ENCODE measurements at regions not wholly inside any gene's neighbourhood (a gene's known extent, or its start where the extent isn't known, plus 50 kb on each side); places are given as distances from the start of the nearest gene placed in this dataset.
"Not testable (repeated sequence)": the region's sequence is repeated elsewhere in the genome, so short reads cannot be mapped to it uniquely, and the experiment has no call there.

- H3K27ac ChIP-seq (ENCODE audit: low read depth); DNase-seq (ENCODE audit: extremely low spot score); H3K4me3 ChIP-seq (ENCODE audit: low read depth, low read length); H3K4me1 ChIP-seq (ENCODE audit: insufficient read depth); H3K36me3 ChIP-seq (ENCODE audit: insufficient read depth): not testable (repeated sequence)
- 85% methylated on average over 12 of the region's 12 CpGs for WGBS
These were observed 94.2 kb upstream of the RANBP3L start for GRCh38 chr5:36395947-36396346.

GRCh38 chr5:36396640-36397039, 94.9 kb upstream of the RANBP3L start:
- H3K4me1 ChIP-seq (ENCODE audit: insufficient read depth), result peaks cover 3% of the 10 kb centered on the region
- WGBS, result 18% methylated on average over 3 of the region's 3 CpGs

GRCh38 chr5:36397901-36398536, 96.3 kb upstream of the RANBP3L start:
- no peak overlapping the region for H3K4me3 ChIP-seq (ENCODE audit: low read depth, low read length)
- no peak for DNase-seq (ENCODE audit: extremely low spot score)
- peak overlapping the region; percentile 64 for H3K27ac ChIP-seq (ENCODE audit: low read depth)
- no peaks in the 10 kb centered on the region for H3K4me1 ChIP-seq (ENCODE audit: insufficient read depth)
- no peaks in the 10 kb centered on the region for H3K36me3 ChIP-seq (ENCODE audit: insufficient read depth)
- WGBS, result 26% methylated on average over 3 of the region's 3 CpGs

More at GRCh38 chr5:36396640-36397039, 94.9 kb upstream of the RANBP3L start:
- H3K4me3 ChIP-seq (ENCODE audit: low read depth, low read length), result no peak overlapping the region
- no peaks in the 10 kb centered on the region for H3K36me3 ChIP-seq (ENCODE audit: insufficient read depth)
- H3K27ac ChIP-seq (ENCODE audit: low read depth), result no peak overlapping the region
- no peak for DNase-seq (ENCODE audit: extremely low spot score)

- WGBS, result 83% methylated on average over 3 of the region's 3 CpGs
- no peak for DNase-seq (ENCODE audit: extremely low spot score)
- H3K4me3 ChIP-seq (ENCODE audit: low read depth, low read length), result no peak overlapping the region
These were observed 100.8 kb upstream of the RANBP3L start for GRCh38 chr5:36402512-36402906.

GRCh38 chr5:36403632-36404311, 102.1 kb upstream of the RANBP3L start:
- WGBS, result 72% methylated on average over 5 of the region's 5 CpGs
- Histone ChIP-seq H3K4me1 (ENCODE audit: insufficient read depth) (no peaks in the 10 kb centered on the region), H3K27ac (ENCODE audit: low read depth) (no peak overlapping the region), H3K36me3 (ENCODE audit: insufficient read depth) (no peaks in the 10 kb centered on the region), H3K4me3 (ENCODE audit: low read depth, low read length) (no peak overlapping the region)
- no peak for DNase-seq (ENCODE audit: extremely low spot score)

More at GRCh38 chr5:36402512-36402906, 100.8 kb upstream of the RANBP3L start:
- Histone ChIP-seq H3K27ac (ENCODE audit: low read depth) (no peak overlapping the region), H3K36me3 (ENCODE audit: insufficient read depth) (no peaks in the 10 kb centered on the region), H3K4me1 (ENCODE audit: insufficient read depth) (no peaks in the 10 kb centered on the region)

- DNase-seq (ENCODE audit: extremely low spot score), result no peak
- no peak overlapping the region for H3K4me3 ChIP-seq (ENCODE audit: low read depth, low read length)
- H3K4me1 ChIP-seq (ENCODE audit: insufficient read depth), result no peaks in the 10 kb centered on the region
- no peaks in the 10 kb centered on the region for H3K36me3 ChIP-seq (ENCODE audit: insufficient read depth)
- WGBS, result 88% methylated on average over 1 of the region's 1 CpG
- no peak overlapping the region for H3K27ac ChIP-seq (ENCODE audit: low read depth)
These were observed 104.3 kb upstream of the RANBP3L start for GRCh38 chr5:36406023-36406422.

GRCh38 chr5:36407396-36407795, 105.7 kb upstream of the RANBP3L start:
- Histone ChIP-seq H3K4me3 (ENCODE audit: low read depth, low read length) (no peak overlapping the region), H3K36me3 (ENCODE audit: insufficient read depth) (no peaks in the 10 kb centered on the region), H3K27ac (ENCODE audit: low read depth) (no peak overlapping the region), H3K4me1 (ENCODE audit: insufficient read depth) (no peaks in the 10 kb centered on the region)
- DNase-seq (ENCODE audit: extremely low spot score), result no peak
- whole genome bisulfite sequencing, result 89% methylated on average over 2 of the region's 2 CpGs

- not testable (repeated sequence) for H3K4me1 ChIP-seq (ENCODE audit: insufficient read depth); DNase-seq (ENCODE audit: extremely low spot score); H3K36me3 ChIP-seq (ENCODE audit: insufficient read depth); H3K4me3 ChIP-seq (ENCODE audit: low read depth, low read length); H3K27ac ChIP-seq (ENCODE audit: low read depth)
These were observed 108.0 kb upstream of the RANBP3L start for GRCh38 chr5:36409711-36410110.

- H3K4me1 ChIP-seq (ENCODE audit: insufficient read depth); H3K4me3 ChIP-seq (ENCODE audit: low read depth, low read length); DNase-seq (ENCODE audit: extremely low spot score); H3K36me3 ChIP-seq (ENCODE audit: insufficient read depth); H3K27ac ChIP-seq (ENCODE audit: low read depth): not testable (repeated sequence)
- WGBS, result 96% methylated on average over 2 of the region's 2 CpGs
These were observed 109.0 kb upstream of the RANBP3L start for GRCh38 chr5:36410672-36411071.

GRCh38 chr5:36414869-36415282, 113.2 kb upstream of the RANBP3L start:
- Histone ChIP-seq H3K36me3 (ENCODE audit: insufficient read depth) (no peaks in the 10 kb centered on the region), H3K4me3 (ENCODE audit: low read depth, low read length) (no peak overlapping the region), H3K4me1 (ENCODE audit: insufficient read depth) (no peaks in the 10 kb centered on the region), H3K27ac (ENCODE audit: low read depth) (no peak overlapping the region)
- 23% methylated on average over 3 of the region's 3 CpGs for WGBS
- DNase-seq (ENCODE audit: extremely low spot score), result no peak

- no peak overlapping the region for H3K4me3 ChIP-seq (ENCODE audit: low read depth, low read length)
- DNase-seq (ENCODE audit: extremely low spot score), result no peak
- no peaks in the 10 kb centered on the region for H3K4me1 ChIP-seq (ENCODE audit: insufficient read depth)
- no peaks in the 10 kb centered on the region for H3K36me3 ChIP-seq (ENCODE audit: insufficient read depth)
- no peak overlapping the region for H3K27ac ChIP-seq (ENCODE audit: low read depth)
These were observed 114.9 kb upstream of the RANBP3L start for GRCh38 chr5:36416605-36417004.

- Histone ChIP-seq H3K27ac (ENCODE audit: low read depth) (no peak overlapping the region), H3K4me3 (ENCODE audit: low read depth, low read length) (no peak overlapping the region), H3K4me1 (ENCODE audit: insufficient read depth) (no peaks in the 10 kb centered on the region), H3K36me3 (ENCODE audit: insufficient read depth) (no peaks in the 10 kb centered on the region)
- DNase-seq (ENCODE audit: extremely low spot score), result no peak
- 71% methylated on average over 3 of the region's 3 CpGs for whole genome bisulfite sequencing
These were observed 115.5 kb upstream of the RANBP3L start for GRCh38 chr5:36417221-36417620.

- WGBS, result 71% methylated on average over 4 of the region's 4 CpGs
- no peak for DNase-seq (ENCODE audit: extremely low spot score)
- Histone ChIP-seq H3K4me3 (ENCODE audit: low read depth, low read length) (no peak overlapping the region), H3K4me1 (ENCODE audit: insufficient read depth) (no peaks in the 10 kb centered on the region), H3K27ac (ENCODE audit: low read depth) (no peak overlapping the region), H3K36me3 (ENCODE audit: insufficient read depth) (no peaks in the 10 kb centered on the region)
These were observed 116.0 kb upstream of the RANBP3L start for GRCh38 chr5:36417668-36418067.

GRCh38 chr5:36418152-36418979, 116.7 kb upstream of the RANBP3L start:
- whole genome bisulfite sequencing, result 78% methylated on average over 6 of the region's 6 CpGs
- H3K4me1 ChIP-seq (ENCODE audit: insufficient read depth), result no peaks in the 10 kb centered on the region
- no peaks in the 10 kb centered on the region for H3K36me3 ChIP-seq (ENCODE audit: insufficient read depth)
- no peak overlapping the region for H3K27ac ChIP-seq (ENCODE audit: low read depth)
- no peak overlapping the region for H3K4me3 ChIP-seq (ENCODE audit: low read depth, low read length)
- DNase-seq (ENCODE audit: extremely low spot score), result no peak
